GM23338 (cell line): ENCODE measurements at regions not wholly inside any gene's neighbourhood (a gene's known extent, or its start where the extent isn't known, plus 50 kb on each side); places are given as distances from the start of the nearest gene placed in this dataset.
"Not testable (repeated sequence)": the region's sequence is repeated elsewhere in the genome, so short reads cannot be mapped to it uniquely, and the experiment has no call there.

Source experiments
- ATAC-seq: fragments of 200-7000 bp; cut with Tn5 transposase; 3 replicates; pipeline ENCODE4 v1.9.1; 2020
- DNase-seq: peaks from one replicate; pipeline ENCODE4 v3.0.0-alpha.2; 2015; ENCODE audit warnings: low spot score
- H2AFZ ChIP-seq: fragments of 200-600 bp; sonication (generic); 2 replicates; pipeline ENCODE4 v1.8.0; 2016; ENCODE audit warnings: antibody characterized with exemption, mild to moderate bottlenecking, moderate library complexity
- H3F3A ChIP-seq: fragments of 200-600 bp; sonication (generic); replicated peaks from 2 replicates; pipeline ENCODE4 v1.8.0; 2017; ENCODE audit warnings: antibody characterized with exemption, mixed run types, low read depth
- H3K27ac ChIP-seq: fragments of 200-600 bp; sonication (generic); 2 replicates; pipeline ENCODE4 v1.6.1; 2016; ENCODE audit warnings: low read depth
- H3K27me3 ChIP-seq: fragments of 200-600 bp; sonication (generic); 2 replicates; pipeline ENCODE4 v1.8.0; 2016; ENCODE audit warnings: mild to moderate bottlenecking, mixed run types, moderate library complexity; ENCODE audit not compliant: insufficient read depth
- H3K36me3 ChIP-seq: fragments of 200-600 bp; sonication (generic); 2 replicates; pipeline ENCODE4 v1.8.0; 2016; ENCODE audit warnings: mild to moderate bottlenecking; ENCODE audit not compliant: insufficient read depth
- H3K4me1 ChIP-seq: fragments of 200-600 bp; sonication (generic); 2 replicates; pipeline ENCODE4 v1.8.0; 2016; ENCODE audit warnings: mild to moderate bottlenecking, moderate library complexity; ENCODE audit not compliant: insufficient read depth
- H3K4me2 ChIP-seq: fragments of 200-600 bp; sonication (generic); 2 replicates; pipeline ENCODE4 v1.7.1; 2017; ENCODE audit warnings: mixed run types
- H3K4me3 ChIP-seq: fragments of 200-600 bp; sonication (generic); 2 replicates; pipeline ENCODE4 v1.6.1; 2016; ENCODE audit warnings: mixed run types
- H3K79me2 ChIP-seq: fragments of 200-600 bp; sonication (generic); replicated peaks from 2 replicates; pipeline ENCODE4 v1.8.0; 2017; ENCODE audit warnings: mild to moderate bottlenecking; ENCODE audit not compliant: insufficient read depth
- H3K9me2 ChIP-seq: fragments of 200-600 bp; sonication (generic); 2 replicates; pipeline ENCODE4 v1.8.0; 2017; ENCODE audit not compliant: insufficient read depth
- H4K20me1 ChIP-seq: fragments of 200-600 bp; sonication (generic); replicated peaks from 2 replicates; pipeline ENCODE4 v1.8.0; 2017; ENCODE audit warnings: mild to moderate bottlenecking; ENCODE audit not compliant: insufficient read depth
- H3K27ac Mint-ChIP-seq: 2 replicates; pipeline ENCODE4 v1.8.0; 2020; ENCODE audit warnings: inconsistent platforms, mild to moderate bottlenecking, moderate library complexity, mixed read lengths
- H3K27me3 Mint-ChIP-seq: 3 replicates; pipeline ENCODE4 v1.8.0; 2022; ENCODE audit warnings: low read depth, mild to moderate bottlenecking, moderate library complexity, mixed read lengths, inconsistent platforms; ENCODE audit not compliant: insufficient read depth, poor library complexity
- H3K36me3 Mint-ChIP-seq: 3 replicates; pipeline ENCODE4 v1.8.0; 2021; ENCODE audit warnings: low read depth, mild to moderate bottlenecking, inconsistent platforms, moderate library complexity, mixed read lengths
- H3K4me1 Mint-ChIP-seq: 3 replicates; pipeline ENCODE4 v1.8.0; 2020; ENCODE audit warnings: mild to moderate bottlenecking, inconsistent platforms, mixed read lengths
- H3K4me3 Mint-ChIP-seq: 3 replicates; pipeline ENCODE4 v1.8.0; 2021; ENCODE audit warnings: moderate library complexity, mild to moderate bottlenecking, inconsistent platforms, mixed read lengths
- H3K9me3 Mint-ChIP-seq: 3 replicates; pipeline ENCODE4 v1.8.0; 2020; ENCODE audit warnings: moderate library complexity, mild to moderate bottlenecking, inconsistent platforms, mixed read lengths
- CREB1 ChIP-seq: fragments of 250-450 bp; sonication (Bioruptor Pico); IDR thresholded peaks from 2 replicates; pipeline ENCODE4 v1.5.0; 2020; ENCODE audit warnings: low read depth, mild to moderate bottlenecking, moderate library complexity
- CTCF ChIP-seq, 2 experiments: fragments of 200-600 bp in 1 of 2; sonication (generic) in 1 of 2; conservative IDR thresholded peaks; 2 replicates each; pipeline versions ENCODE4 v1.5.1 to v1.6.1; 2016 to 2017; ENCODE audit warnings: antibody characterized with exemption in 2 of 2, low read depth in 2 of 2, mild to moderate bottlenecking in 2 of 2, moderate library complexity in 1 of 2
- EZH2 ChIP-seq: fragments of 200-600 bp; sonication (generic); IDR thresholded peaks from one replicate; pipeline ENCODE4 v1.8.0; 2017; ENCODE audit warnings: antibody characterized with exemption, mild to moderate bottlenecking, low read depth; ENCODE audit not compliant: unreplicated experiment
- NANOG ChIP-seq: IDR thresholded peaks from 2 replicates; pipeline ENCODE4 v1.6.1; 2016; ENCODE audit warnings: antibody characterized with exemption, borderline replicate concordance
- STAT1 ChIP-seq: IDR thresholded peaks from one replicate; pipeline ENCODE4 v1.6.1; 2016; ENCODE audit warnings: antibody characterized with exemption; ENCODE audit not compliant: unreplicated experiment
- ZNF114 ChIP-seq: fragments of 250-450 bp; sonication (Bioruptor Pico); IDR thresholded peaks from 2 replicates; pipeline ENCODE4 v1.5.0; 2020; ENCODE audit warnings: mild to moderate bottlenecking, moderate library complexity
- TF ChIP-seq, protein P1 (sequence below): fragments of 250-450 bp; sonication (Bioruptor Pico); IDR thresholded peaks from 2 replicates; pipeline ENCODE4 v1.5.0; 2020; ENCODE audit warnings: mild to moderate bottlenecking, moderate library complexity

DNA sequence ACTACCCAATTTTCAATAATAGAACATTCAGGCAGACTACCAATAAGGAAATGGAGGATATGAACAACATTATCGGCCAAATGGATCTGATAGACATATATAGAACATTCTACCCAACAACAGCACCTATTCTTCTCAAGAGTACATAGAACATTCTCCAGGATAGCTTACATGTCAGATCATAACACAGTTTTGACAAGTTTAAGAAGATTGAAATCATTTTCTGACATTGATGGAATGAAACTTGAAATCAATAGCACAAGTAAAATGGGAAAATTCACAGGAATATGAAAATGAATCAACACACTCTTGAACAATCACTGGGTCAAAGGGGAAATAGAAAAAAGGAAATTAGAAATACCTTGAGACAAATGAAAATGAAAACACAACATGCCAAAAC lies 94.6 kb upstream of the MEGF10 start (continued):
- no peak for TF ChIP-seq CTCF (conservative IDR thresholded peaks at IDR 0.05; ENCODE audit: low read depth in 2 of 2)
- no peak for TF ChIP-seq STAT1
- no peak for TF ChIP-seq NANOG
- no peak for TF ChIP-seq CREB1 (CRISPR knock-in tag)
- TF ChIP-seq ZNF114: no peak
- no peak for TF ChIP-seq EZH2
- TF ChIP-seq, protein P1, sequence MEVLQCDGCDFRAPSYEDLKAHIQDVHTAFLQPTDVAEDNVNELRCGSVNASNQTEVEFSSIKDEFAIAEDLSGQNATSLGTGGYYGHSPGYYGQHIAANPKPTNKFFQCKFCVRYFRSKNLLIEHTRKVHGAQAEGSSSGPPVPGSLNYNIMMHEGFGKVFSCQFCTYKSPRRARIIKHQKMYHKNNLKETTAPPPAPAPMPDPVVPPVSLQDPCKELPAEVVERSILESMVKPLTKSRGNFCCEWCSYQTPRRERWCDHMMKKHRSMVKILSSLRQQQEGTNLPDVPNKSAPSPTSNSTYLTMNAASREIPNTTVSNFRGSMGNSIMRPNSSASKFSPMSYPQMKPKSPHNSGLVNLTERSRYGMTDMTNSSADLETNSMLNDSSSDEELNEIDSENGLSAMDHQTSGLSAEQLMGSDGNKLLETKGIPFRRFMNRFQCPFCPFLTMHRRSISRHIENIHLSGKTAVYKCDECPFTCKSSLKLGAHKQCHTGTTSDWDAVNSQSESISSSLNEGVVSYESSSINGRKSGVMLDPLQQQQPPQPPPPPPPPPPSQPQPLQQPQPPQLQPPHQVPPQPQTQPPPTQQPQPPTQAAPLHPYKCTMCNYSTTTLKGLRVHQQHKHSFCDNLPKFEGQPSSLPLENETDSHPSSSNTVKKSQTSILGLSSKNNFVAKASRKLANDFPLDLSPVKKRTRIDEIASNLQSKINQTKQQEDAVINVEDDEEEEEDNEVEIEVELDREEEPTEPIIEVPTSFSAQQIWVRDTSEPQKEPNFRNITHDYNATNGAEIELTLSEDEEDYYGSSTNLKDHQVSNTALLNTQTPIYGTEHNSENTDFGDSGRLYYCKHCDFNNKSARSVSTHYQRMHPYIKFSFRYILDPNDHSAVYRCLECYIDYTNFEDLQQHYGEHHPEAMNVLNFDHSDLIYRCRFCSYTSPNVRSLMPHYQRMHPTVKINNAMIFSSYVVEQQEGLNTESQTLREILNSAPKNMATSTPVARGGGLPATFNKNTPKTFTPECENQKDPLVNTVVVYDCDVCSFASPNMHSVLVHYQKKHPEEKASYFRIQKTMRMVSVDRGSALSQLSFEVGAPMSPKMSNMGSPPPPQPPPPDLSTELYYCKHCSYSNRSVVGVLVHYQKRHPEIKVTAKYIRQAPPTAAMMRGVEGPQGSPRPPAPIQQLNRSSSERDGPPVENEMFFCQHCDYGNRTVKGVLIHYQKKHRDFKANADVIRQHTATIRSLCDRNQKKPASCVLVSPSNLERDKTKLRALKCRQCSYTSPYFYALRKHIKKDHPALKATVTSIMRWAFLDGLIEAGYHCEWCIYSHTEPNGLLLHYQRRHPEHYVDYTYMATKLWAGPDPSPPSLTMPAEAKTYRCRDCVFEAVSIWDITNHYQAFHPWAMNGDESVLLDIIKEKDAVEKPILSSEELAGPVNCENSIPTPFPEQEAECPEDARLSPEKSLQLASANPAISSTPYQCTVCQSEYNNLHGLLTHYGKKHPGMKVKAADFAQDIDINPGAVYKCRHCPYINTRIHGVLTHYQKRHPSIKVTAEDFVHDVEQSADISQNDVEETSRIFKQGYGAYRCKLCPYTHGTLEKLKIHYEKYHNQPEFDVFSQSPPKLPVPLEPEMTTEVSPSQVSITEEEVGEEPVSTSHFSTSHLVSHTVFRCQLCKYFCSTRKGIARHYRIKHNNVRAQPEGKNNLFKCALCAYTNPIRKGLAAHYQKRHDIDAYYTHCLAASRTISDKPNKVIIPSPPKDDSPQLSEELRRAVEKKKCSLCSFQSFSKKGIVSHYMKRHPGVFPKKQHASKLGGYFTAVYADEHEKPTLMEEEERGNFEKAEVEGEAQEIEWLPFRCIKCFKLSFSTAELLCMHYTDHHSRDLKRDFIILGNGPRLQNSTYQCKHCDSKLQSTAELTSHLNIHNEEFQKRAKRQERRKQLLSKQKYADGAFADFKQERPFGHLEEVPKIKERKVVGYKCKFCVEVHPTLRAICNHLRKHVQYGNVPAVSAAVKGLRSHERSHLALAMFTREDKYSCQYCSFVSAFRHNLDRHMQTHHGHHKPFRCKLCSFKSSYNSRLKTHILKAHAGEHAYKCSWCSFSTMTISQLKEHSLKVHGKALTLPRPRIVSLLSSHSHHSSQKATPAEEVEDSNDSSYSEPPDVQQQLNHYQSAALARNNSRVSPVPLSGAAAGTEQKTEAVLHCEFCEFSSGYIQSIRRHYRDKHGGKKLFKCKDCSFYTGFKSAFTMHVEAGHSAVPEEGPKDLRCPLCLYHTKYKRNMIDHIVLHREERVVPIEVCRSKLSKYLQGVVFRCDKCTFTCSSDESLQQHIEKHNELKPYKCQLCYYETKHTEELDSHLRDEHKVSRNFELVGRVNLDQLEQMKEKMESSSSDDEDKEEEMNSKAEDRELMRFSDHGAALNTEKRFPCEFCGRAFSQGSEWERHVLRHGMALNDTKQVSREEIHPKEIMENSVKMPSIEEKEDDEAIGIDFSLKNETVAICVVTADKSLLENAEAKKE (CRISPR knock-in tag): no peak

DNA sequence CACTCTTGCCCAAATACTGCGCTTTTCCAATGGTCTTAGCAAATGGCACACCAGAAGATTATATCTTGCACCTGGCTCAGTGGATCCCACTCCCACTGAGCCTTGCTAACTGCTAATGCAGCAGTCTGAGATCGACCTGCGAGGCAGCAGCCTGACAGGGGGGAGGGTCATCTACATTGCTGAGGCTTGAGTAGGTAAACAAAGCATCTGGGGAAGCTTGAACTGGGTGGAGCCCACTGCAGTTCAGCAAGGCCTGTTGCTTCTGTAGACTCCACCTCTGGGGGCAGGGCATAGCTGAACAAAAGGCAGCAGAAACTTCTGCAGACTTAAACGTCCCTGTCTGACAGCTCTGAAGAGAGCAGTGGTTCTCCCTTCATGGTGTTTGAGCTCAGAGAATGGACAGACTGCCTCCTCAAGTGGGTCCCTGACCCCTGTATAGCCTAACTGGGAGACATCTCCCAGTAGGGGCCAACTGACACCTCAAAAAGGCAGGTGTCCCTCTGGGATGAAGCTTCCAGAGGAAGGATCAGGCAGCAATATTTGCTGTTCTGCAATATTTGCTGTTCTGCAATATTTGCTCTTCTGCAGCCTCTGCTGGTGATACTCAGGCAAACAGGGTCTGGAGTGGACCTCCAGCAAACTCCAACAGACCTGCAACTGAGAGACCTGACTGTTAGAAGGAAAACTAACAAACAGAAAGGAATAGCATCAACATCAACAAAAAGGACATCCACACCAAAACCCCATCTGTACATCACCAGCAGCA lies 93.0 kb upstream of the MEGF10 start:
- not testable (repeated sequence) for H4K20me1 ChIP-seq, H3K4me3 Mint-ChIP-seq, H3K9me2 ChIP-seq, H3K4me2 ChIP-seq, H3F3A ChIP-seq, H3K4me1 Mint-ChIP-seq, H3K4me3 ChIP-seq, H3K79me2 ChIP-seq, H3K27me3 Mint-ChIP-seq, H2AFZ ChIP-seq, H3K27ac Mint-ChIP-seq, H3K4me1 ChIP-seq, H3K36me3 Mint-ChIP-seq, H3K27me3 ChIP-seq, H3K27ac ChIP-seq, H3K36me3 ChIP-seq
- TF ChIP-seq, protein P1 (CRISPR knock-in tag): peak; percentile 33; the same call in 1 of the 2 replicates
- peak; percentile 80 for ATAC-seq
- peaks cover 20% of the 10 kb centered on the region; the same call in 2 of the 3 replicates for H3K9me3 Mint-ChIP-seq
- DNase-seq: peak; percentile 49
